ENCODE measurements at regions not wholly inside any gene's neighbourhood (a gene's known extent, or its start where the extent isn't known, plus 50 kb on each side); places are given as distances from the start of the nearest gene placed in this dataset.

DNA sequence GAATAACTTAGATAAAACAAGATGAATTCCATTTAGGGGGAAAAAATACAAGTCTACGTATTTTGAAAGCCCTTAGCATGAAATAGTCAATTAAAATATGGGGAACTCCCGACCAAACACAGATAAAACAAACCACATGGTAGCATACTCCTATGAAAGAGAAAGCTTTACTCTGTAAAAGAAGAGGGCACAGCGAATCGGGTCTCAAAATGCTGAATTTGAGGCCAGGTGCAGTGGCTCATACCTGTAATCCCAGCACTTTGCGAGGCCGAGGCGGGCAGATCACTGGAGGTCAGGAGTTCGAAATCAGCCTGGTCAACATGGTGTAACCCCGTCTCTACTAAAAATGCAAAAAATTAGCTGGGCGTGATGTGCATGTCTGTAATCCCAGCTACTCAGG is 116.9 kb upstream of the TIAM1 start:
- H3K27me3 ChIP-seq (ENCODE audit: control insufficient read depth, insufficient read depth, low read length): no peaks in the 10 kb centered on the region
- H3K4me3 ChIP-seq (ENCODE audit: low read length): no peak overlapping the region
- no peaks in the 10 kb centered on the region for H3K4me1 ChIP-seq (ENCODE audit: control insufficient read depth, insufficient read depth, low read length)
- H3K9ac ChIP-seq (ENCODE audit: low read length): no peak overlapping the region
- H3K36me3 ChIP-seq (ENCODE audit: control insufficient read depth, insufficient read depth, low read length): no peaks in the 10 kb centered on the region
- no peaks in the 10 kb centered on the region for H3K9me3 ChIP-seq (ENCODE audit: control insufficient read depth, low read length)

DNA sequence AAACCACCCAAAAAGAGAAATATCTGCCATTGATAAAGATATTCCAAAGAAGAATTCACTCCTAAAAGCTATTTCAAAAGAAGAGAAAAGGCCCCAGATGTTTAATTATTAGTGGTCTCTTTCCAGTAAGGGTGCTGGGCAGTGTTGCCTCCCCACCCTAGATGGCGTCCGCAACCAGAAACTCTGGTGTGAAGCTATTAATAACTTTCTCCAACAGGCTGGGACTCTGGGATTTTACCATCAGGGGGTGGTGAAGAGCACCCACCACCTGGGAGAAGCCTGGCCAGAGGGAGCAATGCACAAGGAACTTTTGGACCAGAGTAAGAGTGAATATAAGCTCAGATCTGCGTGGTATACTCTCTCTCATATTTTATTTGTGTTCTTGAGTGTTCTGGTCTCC is 115.4 kb upstream of the TIAM1 start:
- no peak overlapping the region for H3K9ac ChIP-seq (ENCODE audit: low read length)
- no peaks in the 10 kb centered on the region for H3K4me1 ChIP-seq (ENCODE audit: control insufficient read depth, insufficient read depth, low read length)
- no peaks in the 10 kb centered on the region for H3K36me3 ChIP-seq (ENCODE audit: control insufficient read depth, insufficient read depth, low read length)
- H3K9me3 ChIP-seq (ENCODE audit: control insufficient read depth, low read length): no peaks in the 10 kb centered on the region
- H3K27me3 ChIP-seq (ENCODE audit: control insufficient read depth, insufficient read depth, low read length): no peaks in the 10 kb centered on the region
- no peak overlapping the region for H3K4me3 ChIP-seq (ENCODE audit: low read length)

DNA sequence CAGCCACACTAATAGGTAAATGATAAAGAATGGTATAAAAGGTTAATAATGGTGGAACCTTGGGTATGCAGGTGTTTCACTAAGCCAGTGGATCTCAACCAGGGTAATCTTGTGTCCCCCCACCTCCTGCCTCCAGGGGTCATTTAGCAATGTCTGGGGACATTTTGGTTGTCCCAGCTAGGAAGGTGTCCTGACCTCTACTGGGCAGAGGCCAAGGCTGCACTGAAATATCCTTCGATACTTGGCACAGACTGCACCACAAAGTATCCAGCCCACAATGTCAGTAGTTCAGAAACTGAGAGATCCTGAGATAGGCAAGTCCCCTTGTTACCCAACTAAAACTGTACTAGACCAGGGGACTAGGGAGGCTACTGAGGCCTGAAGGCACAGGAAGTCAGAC is 113.6 kb upstream of the TIAM1 start:
- Histone ChIP-seq H3K27me3 (ENCODE audit: control insufficient read depth, insufficient read depth, low read length) (no peaks in the 10 kb centered on the region), H3K36me3 (ENCODE audit: control insufficient read depth, insufficient read depth, low read length) (no peaks in the 10 kb centered on the region), H3K9me3 (ENCODE audit: control insufficient read depth, low read length) (no peaks in the 10 kb centered on the region), H3K4me1 (ENCODE audit: control insufficient read depth, insufficient read depth, low read length) (no peaks in the 10 kb centered on the region), H3K9ac (ENCODE audit: low read length) (no peak overlapping the region), H3K4me3 (ENCODE audit: low read length) (no peak overlapping the region)

DNA sequence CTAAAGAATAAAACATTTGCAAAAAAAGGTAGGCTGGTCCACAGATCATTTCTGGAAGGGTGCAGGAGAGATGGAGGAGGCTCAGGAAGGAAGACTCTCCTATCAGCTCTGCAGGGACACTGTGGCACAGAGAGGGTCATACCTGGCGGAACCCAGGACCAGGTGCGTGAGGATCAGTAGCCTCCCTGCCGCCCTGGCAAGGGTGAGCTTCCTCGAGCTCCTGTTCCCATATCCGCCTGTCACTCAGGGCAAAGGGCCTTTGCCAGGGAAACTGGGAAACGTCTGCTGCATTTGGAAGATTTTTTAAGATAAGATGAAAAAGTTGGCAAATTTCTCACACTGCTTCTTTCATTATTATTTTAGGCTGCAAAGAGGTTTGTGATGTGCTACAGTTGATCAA is 112.1 kb upstream of the TIAM1 start:
- Histone ChIP-seq H3K4me3 (ENCODE audit: low read length) (no peak overlapping the region), H3K27me3 (ENCODE audit: control insufficient read depth, insufficient read depth, low read length) (no peaks in the 10 kb centered on the region), H3K9me3 (ENCODE audit: control insufficient read depth, low read length) (no peaks in the 10 kb centered on the region), H3K4me1 (ENCODE audit: control insufficient read depth, insufficient read depth, low read length) (no peaks in the 10 kb centered on the region), H3K9ac (ENCODE audit: low read length) (no peak overlapping the region), H3K36me3 (ENCODE audit: control insufficient read depth, insufficient read depth, low read length) (no peaks in the 10 kb centered on the region)

DNA sequence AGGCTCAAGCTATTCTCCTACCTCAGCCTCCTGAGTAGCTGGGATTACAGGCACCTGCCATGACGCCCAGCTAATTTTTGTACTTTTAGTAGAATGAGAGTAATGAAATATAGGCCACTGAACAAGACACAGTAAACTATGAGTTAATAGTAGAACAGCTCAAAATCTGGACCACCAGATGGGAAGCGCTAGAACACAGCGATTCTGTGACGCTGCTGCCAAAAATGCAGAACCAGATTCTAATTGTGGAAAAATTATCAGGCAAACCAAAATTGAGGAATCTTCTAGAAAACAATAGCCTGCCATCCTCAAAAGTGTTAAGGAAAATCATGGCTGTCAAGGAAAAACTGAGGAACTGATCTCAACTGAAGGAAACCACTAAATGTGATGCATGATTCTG is 111.4 kb upstream of the TIAM1 start:
- Histone ChIP-seq H3K9ac (ENCODE audit: low read length) (no peak overlapping the region), H3K4me1 (ENCODE audit: control insufficient read depth, insufficient read depth, low read length) (no peaks in the 10 kb centered on the region), H3K9me3 (ENCODE audit: control insufficient read depth, low read length) (no peaks in the 10 kb centered on the region), H3K36me3 (ENCODE audit: control insufficient read depth, insufficient read depth, low read length) (no peaks in the 10 kb centered on the region), H3K4me3 (ENCODE audit: low read length) (no peak overlapping the region), H3K27me3 (ENCODE audit: control insufficient read depth, insufficient read depth, low read length) (no peaks in the 10 kb centered on the region)

DNA sequence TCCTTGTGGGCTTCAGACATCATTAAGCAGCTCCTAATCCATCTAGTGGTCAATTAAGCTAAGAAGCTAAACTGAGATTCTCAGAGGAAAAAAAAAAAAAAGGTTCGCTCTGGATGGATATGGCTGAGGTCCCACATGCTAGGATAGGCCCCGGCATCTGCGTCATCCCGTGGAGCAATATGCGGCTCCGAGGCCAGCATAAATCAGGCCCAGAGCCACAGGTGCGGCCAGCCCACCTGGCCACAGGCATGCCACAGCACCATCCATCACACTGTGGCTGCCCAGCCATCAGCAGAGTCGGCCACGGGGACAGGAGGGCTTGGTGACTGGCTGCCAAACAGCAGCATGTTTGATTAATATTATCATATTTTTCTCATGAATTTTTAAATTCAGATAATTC is 106.9 kb upstream of the TIAM1 start:
- Histone ChIP-seq H3K36me3 (ENCODE audit: control insufficient read depth, insufficient read depth, low read length) (no peaks in the 10 kb centered on the region), H3K27me3 (ENCODE audit: control insufficient read depth, insufficient read depth, low read length) (no peaks in the 10 kb centered on the region), H3K9ac (ENCODE audit: low read length) (no peak overlapping the region), H3K9me3 (ENCODE audit: control insufficient read depth, low read length) (no peaks in the 10 kb centered on the region), H3K4me3 (ENCODE audit: low read length) (no peak overlapping the region), H3K4me1 (ENCODE audit: control insufficient read depth, insufficient read depth, low read length) (no peaks in the 10 kb centered on the region)

DNA sequence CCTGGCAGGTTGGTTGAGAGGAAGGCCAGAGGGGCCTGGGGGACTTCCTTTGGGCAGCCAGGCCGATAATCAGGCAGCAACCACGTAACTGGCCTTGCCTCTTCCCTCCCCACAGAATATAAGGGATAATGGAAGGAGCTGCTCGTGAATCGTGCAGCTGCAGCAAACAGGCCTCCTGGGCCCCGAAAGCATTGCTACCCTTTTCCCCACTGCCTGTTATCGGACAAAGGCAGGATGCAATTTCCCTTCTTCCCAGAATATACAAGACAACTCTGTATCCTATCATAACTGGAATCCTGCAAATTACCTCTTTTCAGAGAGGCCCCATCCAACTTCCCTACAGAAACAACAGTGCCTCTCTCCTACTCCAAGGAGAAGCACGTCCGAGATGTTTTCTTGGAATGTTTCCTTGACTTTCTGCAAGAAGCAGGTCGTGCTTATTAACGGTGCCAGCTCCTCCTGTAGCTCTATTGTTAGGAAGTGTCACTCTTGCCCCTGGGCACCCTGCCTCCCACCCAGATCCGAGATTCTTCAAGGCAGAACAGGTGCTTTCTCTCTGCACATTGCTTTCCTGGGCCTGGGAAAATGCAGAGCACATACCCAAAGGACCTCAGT is 106.0 kb upstream of the TIAM1 start:
- no peaks in the 10 kb centered on the region for H3K9me3 ChIP-seq (ENCODE audit: control insufficient read depth, low read length)
- H3K36me3 ChIP-seq (ENCODE audit: control insufficient read depth, insufficient read depth, low read length): no peaks in the 10 kb centered on the region
- H3K4me3 ChIP-seq (ENCODE audit: low read length): no peak overlapping the region
- no peak overlapping the region for H3K9ac ChIP-seq (ENCODE audit: low read length)
- H3K27me3 ChIP-seq (ENCODE audit: control insufficient read depth, insufficient read depth, low read length): no peaks in the 10 kb centered on the region
- H3K4me1 ChIP-seq (ENCODE audit: control insufficient read depth, insufficient read depth, low read length): no peaks in the 10 kb centered on the region

DNA sequence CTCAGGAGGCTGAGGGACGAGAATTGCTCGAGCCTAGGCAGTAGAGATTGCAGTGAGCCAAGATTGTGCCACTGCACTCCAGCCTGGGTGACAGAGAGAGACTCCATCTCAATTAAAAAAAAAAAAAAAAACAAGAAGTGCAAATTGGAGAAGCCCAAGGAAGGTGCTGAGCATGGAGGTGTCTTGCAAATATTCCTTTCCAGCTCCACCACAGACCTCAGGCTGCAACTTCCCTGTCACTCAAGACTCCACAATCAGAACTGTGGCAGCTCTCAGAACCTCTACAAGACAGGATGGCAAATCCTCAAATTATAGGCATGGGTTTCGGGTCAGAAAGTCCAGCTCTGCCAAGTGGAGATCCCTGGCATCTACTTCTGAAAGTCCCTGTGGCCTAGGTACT is 104.4 kb upstream of the TIAM1 start:
- H3K4me3 ChIP-seq (ENCODE audit: low read length): no peak overlapping the region
- no peaks in the 10 kb centered on the region for H3K36me3 ChIP-seq (ENCODE audit: control insufficient read depth, insufficient read depth, low read length)
- no peaks in the 10 kb centered on the region for H3K4me1 ChIP-seq (ENCODE audit: control insufficient read depth, insufficient read depth, low read length)
- no peaks in the 10 kb centered on the region for H3K9me3 ChIP-seq (ENCODE audit: control insufficient read depth, low read length)
- no peak overlapping the region for H3K9ac ChIP-seq (ENCODE audit: low read length)
- no peaks in the 10 kb centered on the region for H3K27me3 ChIP-seq (ENCODE audit: control insufficient read depth, insufficient read depth, low read length)

DNA sequence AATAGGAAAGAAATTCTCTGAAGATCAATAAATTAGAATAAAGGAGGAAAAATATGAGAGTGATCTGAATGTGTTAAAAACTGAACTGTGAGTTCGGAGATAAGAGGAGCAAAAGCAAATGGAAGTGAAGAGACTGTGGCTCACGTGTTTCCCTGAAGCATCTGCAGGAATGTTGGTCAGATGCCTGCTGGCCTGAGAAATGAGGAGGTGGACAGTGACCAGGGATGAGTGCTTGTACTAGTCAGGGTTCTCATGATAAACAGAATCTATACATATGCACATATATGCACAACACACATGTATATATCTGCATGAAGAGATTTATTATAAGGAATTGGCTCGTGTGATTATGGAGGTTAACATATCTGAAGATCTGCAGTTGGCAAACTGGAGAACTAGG is 103.4 kb upstream of the TIAM1 start:
- Histone ChIP-seq H3K4me3 (ENCODE audit: low read length) (no peak overlapping the region), H3K27me3 (ENCODE audit: control insufficient read depth, insufficient read depth, low read length) (no peaks in the 10 kb centered on the region), H3K9ac (ENCODE audit: low read length) (no peak overlapping the region), H3K4me1 (ENCODE audit: control insufficient read depth, insufficient read depth, low read length) (no peaks in the 10 kb centered on the region), H3K36me3 (ENCODE audit: control insufficient read depth, insufficient read depth, low read length) (no peaks in the 10 kb centered on the region), H3K9me3 (ENCODE audit: control insufficient read depth, low read length) (no peaks in the 10 kb centered on the region)

DNA sequence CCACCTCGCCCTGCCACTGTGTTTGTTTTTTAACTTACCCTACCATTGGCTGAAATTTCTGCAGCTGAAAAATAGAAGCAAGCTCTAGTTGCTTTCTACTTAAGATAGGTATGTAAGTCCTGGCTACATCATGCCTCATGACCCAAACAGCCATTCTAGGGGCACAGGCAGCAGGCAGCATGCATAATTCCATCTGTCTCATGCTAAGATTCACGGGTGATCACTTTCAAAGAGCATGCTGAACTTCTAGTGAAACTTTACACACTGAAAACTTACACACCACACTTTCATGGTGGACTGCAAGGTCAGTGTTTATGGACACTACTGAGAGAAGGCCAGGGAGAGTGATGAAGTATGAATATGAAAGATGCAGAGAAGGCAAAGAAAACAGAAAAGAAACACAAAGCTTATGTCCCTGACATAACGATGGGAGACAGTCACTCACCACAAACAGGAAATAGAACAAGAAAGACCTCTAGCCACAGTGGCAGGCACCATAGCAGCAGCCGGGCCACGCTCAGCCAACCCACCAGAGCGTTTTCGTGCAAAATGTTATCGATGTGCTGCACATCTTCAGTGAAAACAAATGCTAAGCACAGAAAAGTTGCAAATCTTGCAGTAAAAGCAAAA is 102.3 kb upstream of the TIAM1 start:
- Histone ChIP-seq H3K4me3 (ENCODE audit: low read length) (no peak overlapping the region), H3K9me3 (ENCODE audit: control insufficient read depth, low read length) (no peaks in the 10 kb centered on the region)

DNA sequence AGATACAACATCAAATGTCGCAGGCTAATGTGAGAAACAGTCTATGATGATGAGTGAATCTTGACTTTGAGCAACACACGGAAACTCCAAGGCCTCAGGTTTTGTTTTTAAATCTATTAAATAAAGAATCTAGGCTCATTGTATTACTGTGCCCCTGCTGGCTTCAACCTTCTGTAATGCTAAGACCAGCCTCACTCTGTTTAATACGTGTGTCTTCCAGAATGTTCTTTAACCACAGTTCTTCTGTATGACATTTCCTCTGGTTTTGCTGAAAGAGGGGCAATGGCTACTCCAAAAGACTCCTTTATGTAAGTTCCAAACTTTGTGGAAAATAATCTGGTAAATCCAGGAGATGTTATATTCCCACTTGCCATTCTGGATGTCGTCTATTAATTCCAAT is 101.1 kb upstream of the TIAM1 start:
- H3K4me1 ChIP-seq (ENCODE audit: control insufficient read depth, insufficient read depth, low read length): no peaks in the 10 kb centered on the region
- H3K4me3 ChIP-seq (ENCODE audit: low read length): no peak overlapping the region
- H3K27me3 ChIP-seq (ENCODE audit: control insufficient read depth, insufficient read depth, low read length): no peaks in the 10 kb centered on the region
- no peaks in the 10 kb centered on the region for H3K9me3 ChIP-seq (ENCODE audit: control insufficient read depth, low read length)
- H3K9ac ChIP-seq (ENCODE audit: low read length): no peak overlapping the region
- no peaks in the 10 kb centered on the region for H3K36me3 ChIP-seq (ENCODE audit: control insufficient read depth, insufficient read depth, low read length)

More for the DNA sequence above, 102.3 kb upstream of the TIAM1 start:
- no peaks in the 10 kb centered on the region for H3K27me3 ChIP-seq (ENCODE audit: control insufficient read depth, insufficient read depth, low read length)
- H3K9ac ChIP-seq (ENCODE audit: low read length): no peak overlapping the region
- H3K4me1 ChIP-seq (ENCODE audit: control insufficient read depth, insufficient read depth, low read length): no peaks in the 10 kb centered on the region
- H3K36me3 ChIP-seq (ENCODE audit: control insufficient read depth, insufficient read depth, low read length): no peaks in the 10 kb centered on the region

DNA sequence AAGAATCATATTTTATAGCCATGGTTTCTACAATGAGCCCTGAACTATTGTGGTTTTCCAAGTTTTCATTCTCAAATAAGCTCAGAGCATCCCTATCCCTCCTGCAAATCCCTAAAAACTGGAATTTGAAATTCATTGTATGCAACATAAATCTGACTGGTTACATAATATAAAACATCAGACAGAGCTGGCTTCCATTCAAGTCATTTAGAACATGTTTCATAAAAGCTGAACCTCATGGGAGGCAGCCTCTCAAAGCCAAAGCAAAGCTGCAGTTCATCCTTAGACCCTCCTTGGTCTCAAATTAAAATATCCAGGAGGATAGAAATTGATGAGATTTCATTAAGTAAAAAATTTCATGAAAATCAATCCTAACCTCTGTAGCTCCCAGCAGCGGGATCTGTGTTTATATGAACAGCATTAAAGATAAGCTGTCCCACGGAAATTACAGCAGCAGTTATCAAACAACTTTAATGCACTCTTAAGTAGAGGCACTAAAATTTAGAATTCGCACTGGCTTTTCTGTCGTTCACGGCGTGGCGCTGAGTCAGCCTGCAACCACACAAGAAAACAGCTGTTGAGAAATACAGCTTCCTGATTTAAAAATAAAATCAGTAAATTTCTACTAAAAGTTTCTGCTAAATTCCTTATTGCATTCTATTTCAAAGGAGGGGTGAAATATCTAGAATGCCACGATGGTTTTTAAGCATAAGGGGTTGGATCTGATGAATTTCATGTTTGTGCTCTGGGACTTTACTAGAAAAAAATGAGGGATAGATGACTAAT is 99.9 kb upstream of the TIAM1 start:
- H3K36me3 ChIP-seq (ENCODE audit: control insufficient read depth, insufficient read depth, low read length): no peaks in the 10 kb centered on the region
- no peaks in the 10 kb centered on the region for H3K4me1 ChIP-seq (ENCODE audit: control insufficient read depth, insufficient read depth, low read length)

More for the DNA sequence above, 99.9 kb upstream of the TIAM1 start:
- Histone ChIP-seq H3K9ac (ENCODE audit: low read length) (peak overlapping the region; percentile 17), H3K27me3 (ENCODE audit: control insufficient read depth, insufficient read depth, low read length) (no peaks in the 10 kb centered on the region), H3K4me3 (ENCODE audit: low read length) (no peak overlapping the region), H3K9me3 (ENCODE audit: control insufficient read depth, low read length) (no peaks in the 10 kb centered on the region)
